WTC11 (cell line): ENCODE measurements at regions not wholly inside any gene's neighbourhood (a gene's known extent, or its start where the extent isn't known, plus 50 kb on each side); places are given as distances from the start of the nearest gene placed in this dataset.

Experiments
- CTCF ChIP-seq: fragments of 200-600 bp; IDR thresholded peaks from 2 replicates; pipeline ENCODE4 v1.8.0; 2022; ENCODE audit warnings: antibody characterized with exemption
- FOXK1 ChIP-seq: sonication (generic); formaldehyde crosslinking; IDR thresholded peaks from 2 replicates; pipeline ENCODE4 v1.8.0; 2022; ENCODE audit warnings: mild to moderate bottlenecking, moderate library complexity, missing genetic modification reagents
- GRHL2 ChIP-seq: fragments of 250-450 bp; sonication (Bioruptor Pico); IDR thresholded peaks from 2 replicates; pipeline ENCODE4 v1.8.0; 2022; ENCODE audit warnings: mild to moderate bottlenecking, moderate library complexity; ENCODE audit not compliant: insufficient replicate concordance, severe bottlenecking
- PRDM15 ChIP-seq: sonication (generic); formaldehyde crosslinking; IDR thresholded peaks from 2 replicates; pipeline ENCODE4 v1.8.0; 2022; ENCODE audit warnings: missing genetic modification reagents
- RELA ChIP-seq: sonication (generic); formaldehyde crosslinking; IDR thresholded peaks from 2 replicates; pipeline ENCODE4 v1.8.1; 2022; ENCODE audit warnings: missing genetic modification reagents, mild to moderate bottlenecking, borderline replicate concordance
- TCF7 ChIP-seq: sonication (generic); formaldehyde crosslinking; IDR thresholded peaks from 2 replicates; pipeline ENCODE4 v1.8.0; 2022; ENCODE audit warnings: mild to moderate bottlenecking, low read depth, missing genetic modification reagents, moderate library complexity
- ZNF425 ChIP-seq: fragments of 250-450 bp; sonication (Bioruptor Pico); conservative IDR thresholded peaks from 2 replicates; pipeline ENCODE4 v1.9.0; 2021; ENCODE audit warnings: mild to moderate bottlenecking
- TF ChIP-seq, protein P1 (sequence below): sonication (generic); formaldehyde crosslinking; IDR thresholded peaks from 2 replicates; pipeline ENCODE4 v1.8.1; 2022; ENCODE audit warnings: low read depth, mild to moderate bottlenecking, moderate library complexity, missing genetic modification reagents, borderline replicate concordance
- TF ChIP-seq, protein P2 (sequence below): sonication (generic); formaldehyde crosslinking; IDR thresholded peaks from 2 replicates; pipeline ENCODE4 v1.8.0; 2022; ENCODE audit warnings: mild to moderate bottlenecking, missing genetic modification reagents
- TF ChIP-seq, protein P3 (sequence below): sonication (generic); formaldehyde crosslinking; conservative IDR thresholded peaks from 2 replicates; pipeline ENCODE4 v1.8.1; 2022; ENCODE audit warnings: mild to moderate bottlenecking, missing genetic modification reagents

DNA sequence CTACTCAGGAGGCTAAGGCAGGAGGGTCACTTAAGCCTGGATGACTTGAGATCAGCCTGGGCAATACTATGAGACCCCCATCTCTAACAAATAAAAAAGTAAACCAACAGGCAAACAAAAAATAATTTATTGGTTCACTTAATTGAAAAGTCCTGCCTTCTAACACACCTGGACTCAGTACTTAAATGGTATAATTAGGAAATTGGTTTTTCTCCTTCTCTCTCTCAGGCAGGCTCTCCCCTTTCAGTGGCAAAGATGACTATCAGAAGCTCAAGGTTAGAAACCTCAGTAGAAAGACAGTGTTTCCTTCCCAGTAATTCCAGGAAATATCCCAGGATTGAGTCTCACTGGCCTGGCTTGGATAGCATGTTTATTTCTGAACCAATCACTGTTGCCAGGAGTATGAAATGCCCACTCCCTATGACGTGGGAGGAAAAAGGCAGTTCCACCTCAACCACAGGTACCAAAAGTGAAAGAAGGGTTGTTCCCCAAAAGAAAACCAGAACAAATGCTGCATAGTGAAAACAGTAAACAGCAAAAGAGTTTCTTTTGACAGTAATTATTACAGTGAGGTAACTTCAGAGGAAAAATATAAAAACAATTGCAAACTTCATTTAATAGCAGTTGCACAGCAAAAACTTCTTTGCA, 56.3 kb upstream of the SOX6 start:
- TF ChIP-seq RELA (CRISPR knock-in tag) (no peak), GRHL2 (CRISPR knock-in tag) (no peak), TCF7 (no peak), CTCF (no peak), PRDM15 (CRISPR knock-in tag) (no peak), FOXK1 (no peak), ZNF425 (CRISPR knock-in tag) (no peak)
- TF ChIP-seq, protein P1, sequence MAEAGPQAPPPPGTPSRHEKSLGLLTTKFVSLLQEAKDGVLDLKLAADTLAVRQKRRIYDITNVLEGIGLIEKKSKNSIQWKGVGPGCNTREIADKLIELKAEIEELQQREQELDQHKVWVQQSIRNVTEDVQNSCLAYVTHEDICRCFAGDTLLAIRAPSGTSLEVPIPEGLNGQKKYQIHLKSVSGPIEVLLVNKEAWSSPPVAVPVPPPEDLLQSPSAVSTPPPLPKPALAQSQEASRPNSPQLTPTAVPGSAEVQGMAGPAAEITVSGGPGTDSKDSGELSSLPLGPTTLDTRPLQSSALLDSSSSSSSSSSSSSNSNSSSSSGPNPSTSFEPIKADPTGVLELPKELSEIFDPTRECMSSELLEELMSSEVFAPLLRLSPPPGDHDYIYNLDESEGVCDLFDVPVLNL = no peak
- TF ChIP-seq, protein P2, sequence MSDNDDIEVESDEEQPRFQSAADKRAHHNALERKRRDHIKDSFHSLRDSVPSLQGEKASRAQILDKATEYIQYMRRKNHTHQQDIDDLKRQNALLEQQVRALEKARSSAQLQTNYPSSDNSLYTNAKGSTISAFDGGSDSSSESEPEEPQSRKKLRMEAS (CRISPR knock-in tag) = no peak
- TF ChIP-seq, protein P3, sequence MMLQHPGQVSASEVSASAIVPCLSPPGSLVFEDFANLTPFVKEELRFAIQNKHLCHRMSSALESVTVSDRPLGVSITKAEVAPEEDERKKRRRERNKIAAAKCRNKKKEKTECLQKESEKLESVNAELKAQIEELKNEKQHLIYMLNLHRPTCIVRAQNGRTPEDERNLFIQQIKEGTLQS = no peak
